IMR-90 (cell line): ENCODE measurements at regions not wholly inside any gene's neighbourhood (a gene's known extent, or its start where the extent isn't known, plus 50 kb on each side); places are given as distances from the start of the nearest gene placed in this dataset.

ENCODE experiments used
- ATAC-seq: fragments of 200-7000 bp; cut with Tn5 transposase; 2 replicates; pipeline ENCODE4 v1.9.1; 2020; ENCODE audit warnings: low read depth, mild to moderate bottlenecking, moderate library complexity
- BruUV-seq: library from RNA; stranded (reverse); fragments of 400-500 nt; replicated peaks from 2 replicates; lab custom pipeline; 2021; lab: Mats Ljungman, UMichigan
- CTCF ChIA-PET: fragments of 300-600 bp; formaldehyde crosslinking; extraction: SDS; loops from one replicate; lab custom pipeline; 2021; ENCODE audit warnings: antibody characterized with exemption; lab: Yijun Ruan, JAX
- POLR2A ChIA-PET: fragments of 300-600 bp; sonication (Branson Sonifier 250); formaldehyde crosslinking; loops from one replicate; lab custom pipeline; 2022; ENCODE audit warnings: antibody characterized with exemption; ENCODE audit not compliant: unreplicated experiment; lab: Charles Lee
- DNase-seq: peaks from one replicate; pipeline ENCODE4 v3.0.0; 2013
- H2AFZ ChIP-seq: replicated peaks from 2 replicates; pipeline ENCODE3; 2013; ENCODE audit warnings: low read length, mild to moderate bottlenecking; ENCODE audit not compliant: poor library complexity
- H2AK5ac ChIP-seq: 2 replicates; pipeline ENCODE4 v1.6.1; 2013; ENCODE audit warnings: low read depth, low read length, inconsistent platforms
- H2AK9ac ChIP-seq: replicated peaks from 2 replicates; pipeline ENCODE3; 2013; ENCODE audit warnings: mild to moderate bottlenecking, low read depth, low read length, moderate library complexity; ENCODE audit not compliant: poor library complexity
- H2BK120ac ChIP-seq: 2 replicates; pipeline ENCODE4 v1.6.1; 2013; ENCODE audit warnings: low read depth, low read length, inconsistent platforms
- H2BK15ac ChIP-seq: 3 replicates; pipeline ENCODE4 v1.6.1; 2013; ENCODE audit warnings: low read depth, low read length, inconsistent platforms
- H2BK20ac ChIP-seq: 2 replicates; pipeline ENCODE4 v1.6.1; 2013; ENCODE audit warnings: low read depth, mild to moderate bottlenecking, inconsistent platforms, low read length, moderate library complexity
- H2BK5ac ChIP-seq: 2 replicates; pipeline ENCODE4 v1.6.1; 2013; ENCODE audit warnings: mild to moderate bottlenecking, low read depth, low read length, inconsistent platforms; ENCODE audit not compliant: poor library complexity, severe bottlenecking
- H3K14ac ChIP-seq: replicated peaks from 2 replicates; pipeline ENCODE4 v1.6.1; 2013; ENCODE audit warnings: low read depth, low read length, inconsistent platforms
- H3K18ac ChIP-seq: 2 replicates; pipeline ENCODE4 v1.6.1; 2013; ENCODE audit warnings: low read depth, low read length, control low read depth
- H3K23ac ChIP-seq: 2 replicates; pipeline ENCODE4 v1.6.1; 2013; ENCODE audit warnings: low read depth, low read length, inconsistent platforms
- H3K27ac ChIP-seq: 2 replicates; pipeline ENCODE4 v1.5.1; 2013; ENCODE audit warnings: mild to moderate bottlenecking, control low read depth, low read length; ENCODE audit not compliant: insufficient read depth
- H3K27me3 ChIP-seq: 2 replicates; pipeline ENCODE4 v1.6.1; 2013; ENCODE audit warnings: low read length; ENCODE audit not compliant: control insufficient read depth, insufficient read depth
- H3K36me3 ChIP-seq: 2 replicates; pipeline ENCODE4 v1.6.1; 2013; ENCODE audit warnings: low read length, mixed read lengths; ENCODE audit not compliant: control insufficient read depth, insufficient read depth
- H3K4ac ChIP-seq: 2 replicates; pipeline ENCODE4 v1.6.1; 2013; ENCODE audit warnings: low read depth, low read length, inconsistent platforms
- H3K4me1 ChIP-seq: 2 replicates; pipeline ENCODE4 v1.6.1; 2013; ENCODE audit warnings: low read length, mixed read lengths; ENCODE audit not compliant: control insufficient read depth, insufficient read depth
- H3K4me2 ChIP-seq: 2 replicates; pipeline ENCODE4 v1.6.1; 2013; ENCODE audit warnings: low read depth, mild to moderate bottlenecking, control low read depth, low read length, moderate library complexity
- H3K4me3 ChIP-seq: 2 replicates; pipeline ENCODE4 v1.5.1; 2013; ENCODE audit warnings: low read depth, mild to moderate bottlenecking, control low read depth, low read length, moderate library complexity; ENCODE audit not compliant: insufficient read depth
- H3K56ac ChIP-seq: 2 replicates; pipeline ENCODE4 v1.6.1; 2013; ENCODE audit warnings: low read length, inconsistent platforms; ENCODE audit not compliant: insufficient read depth; ENCODE audit errors: extremely low read depth
- H3K79me1 ChIP-seq, 2 experiments: 2 replicates each; pipeline ENCODE4 v1.6.1; 2013; ENCODE audit warnings: low read length in 2 of 2, inconsistent platforms in 1 of 2, low read depth in 1 of 2
- H3K9ac ChIP-seq: 2 replicates; pipeline ENCODE4 v1.6.1; 2013; ENCODE audit warnings: low read depth, low read length, control low read depth
- H3K9me1 ChIP-seq: 2 replicates; pipeline ENCODE4 v1.6.1; 2013; ENCODE audit warnings: low read length, inconsistent platforms; ENCODE audit not compliant: insufficient read depth
- H3K9me3 ChIP-seq: 2 replicates; pipeline ENCODE4 v1.6.1; 2013; ENCODE audit warnings: low read length; ENCODE audit not compliant: control insufficient read depth, insufficient read depth
- H4K20me1 ChIP-seq: 2 replicates; pipeline ENCODE4 v1.6.1; 2013; ENCODE audit warnings: low read length, inconsistent platforms; ENCODE audit not compliant: insufficient read depth
- H4K5ac ChIP-seq: 2 replicates; pipeline ENCODE4 v1.6.1; 2013; ENCODE audit warnings: mild to moderate bottlenecking, low read depth, low read length, control low read depth
- H4K8ac ChIP-seq, 2 experiments: 2 replicates each; pipeline ENCODE4 v1.6.1; 2013; ENCODE audit warnings: low read depth in 2 of 2, low read length in 2 of 2, control low read depth in 1 of 2, inconsistent platforms in 1 of 2
- H4K91ac ChIP-seq: 2 replicates; pipeline ENCODE4 v1.6.1; 2013; ENCODE audit warnings: low read depth, low read length, inconsistent platforms; ENCODE audit not compliant: insufficient read depth
- POLR2A ChIP-seq: IDR thresholded peaks from 2 replicates; pipeline ENCODE4 v1.6.1; 2012; ENCODE audit warnings: mild to moderate bottlenecking, low read depth, low read length
- RAD21 ChIP-seq: IDR thresholded peaks from 2 replicates; pipeline ENCODE4 v1.6.1; 2012; ENCODE audit warnings: low read length, improper control_type of control experiment
- USF2 ChIP-seq: fragments of 150-350 bp; IDR thresholded peaks from 2 replicates; pipeline ENCODE4 v1.6.1; 2017; ENCODE audit warnings: mild to moderate bottlenecking, antibody characterized with exemption, low read length, low read depth
- WGBS, 2 experiments: methylation state at CpG; one replicate each; pipeline versions ENCODE4 v1.1.5 to v1.1.7; 2013; ENCODE audit warnings: missing lambda C conversion rate in 2 of 2; ENCODE audit not compliant: insufficient read length in 1 of 2; ENCODE audit errors: extremely low coverage in 2 of 2; 5-methylcytosine and 5-hydroxymethylcytosine counted together
- dilution Hi-C: fragments of 300-500 bp; cut with HindIII; formaldehyde crosslinking; loops from one replicate; pipeline ENCODE4 v1.14.3; 2018; ENCODE audit warnings: low sequenced_read_pairs; ENCODE audit not compliant: unreplicated experiment
- in situ Hi-C: fragments of 300-500 bp; cut with MboI; formaldehyde crosslinking; loops from 3 replicates; pipeline ENCODE4 v1.14.3; 2019; ENCODE audit warnings: low sequenced_read_pairs, inconsistent platforms, mixed read lengths
- intact Hi-C: fragments of 100-400 bp; cut with micrococcal nuclease; formaldehyde crosslinking; loops from 2 replicates; pipeline ENCODE4 v1.10.0; 2022

- H2BK120ac ChIP-seq, result no peak overlapping the region
- no peak overlapping the region for H2BK5ac ChIP-seq
- no peaks in the 10 kb centered on the region for H3K9me1 ChIP-seq
- H3K56ac ChIP-seq, result no peak overlapping the region
- no peak overlapping the region for H2BK15ac ChIP-seq
- H3K9ac ChIP-seq, result no peak overlapping the region
- H2AFZ ChIP-seq, result no peak overlapping the region
- no peak overlapping the region for H3K23ac ChIP-seq
- H3K4ac ChIP-seq, result no peak overlapping the region
- ChIA-PET POLR2A (no interaction called here), CTCF (no interaction called here)
- dilution Hi-C loops (no loop called here), in situ Hi-C loops (no loop called here), intact Hi-C loops (no loop called here)
- ATAC-seq (no peak), DNase-seq (peak; percentile 12)
- no peak overlapping the region for H3K27ac ChIP-seq
- H4K20me1 ChIP-seq, result no peaks in the 10 kb centered on the region
- no peak for TF ChIP-seq USF2
- no peak for TF ChIP-seq POLR2A
- TF ChIP-seq RAD21, result no peak
- no peak overlapping the region for H2AK5ac ChIP-seq
- H4K5ac ChIP-seq, result no peak overlapping the region
- H3K18ac ChIP-seq, result no peak overlapping the region
- H3K4me3 ChIP-seq, result no peak overlapping the region
- no TSS peak for BruUV-seq
- H3K4me1 ChIP-seq, result no peaks in the 10 kb centered on the region
- no peak overlapping the region for H2AK9ac ChIP-seq
- no peak overlapping the region for H4K8ac ChIP-seq
- no peak overlapping the region for H2BK20ac ChIP-seq
- no peaks in the 10 kb centered on the region for H3K36me3 ChIP-seq
- WGBS, 2 experiments, result 100% methylated on average over 1 of the region's 4 CpGs; no CpG with 5 or more reads in 1 of the 2 experiments
- H3K9me3 ChIP-seq, result no peaks in the 10 kb centered on the region
- H3K14ac ChIP-seq, result no peak overlapping the region
- no peak overlapping the region for H3K4me2 ChIP-seq
- no peaks in the 10 kb centered on the region for H3K27me3 ChIP-seq
- no peak overlapping the region for H4K91ac ChIP-seq
- no peaks in the 10 kb centered on the region for H3K79me1 ChIP-seq
Measured at GRCh38 chr18:39198376-39198775, 1632.8 kb upstream of the CELF4 start.
